Pancreas (tissue), 10 donors: ENCODE measurements at regions not wholly inside any gene's neighbourhood (a gene's known extent, or its start where the extent isn't known, plus 50 kb on each side); places are given as distances from the start of the nearest gene placed in this dataset.

Source experiments
- ATAC-seq, 4 donors: fragments of 200-7000 bp; cut with Tn5 transposase; one replicate each; pipeline versions ENCODE4 v1.8.0 to v1.9.1; 2020; ENCODE audit warnings: mild to moderate bottlenecking in 4 of 4, moderate library complexity in 4 of 4
- DNase-seq, 6 donors: peaks; one replicate each; pipeline ENCODE4 v3.0.0-alpha.2; 2020
- FAIRE-seq: peaks from 2 replicates; lab custom pipeline; 2012; peaks lifted over from hg19 to GRCh38; lab: Jason Lieb, UNC
- H3K27ac ChIP-seq, 4 donors: fragments of 200-600 bp; sonication (generic); 1 replicate in 3 of 4; 2 replicates in 1 of 4; pipeline versions ENCODE4 v1.5.0 to v1.8.0; 2020
- H3K27me3 ChIP-seq, 4 donors: fragments of 200-600 bp; one replicate each; pipeline ENCODE4 v1.8.0; 2021
- H3K36me3 ChIP-seq, 3 donors: fragments of 200-600 bp; sonication (generic) in 1 of 3; one replicate each; pipeline versions ENCODE4 v1.5.0 to v1.8.0; 2020 to 2021
- H3K4me1 ChIP-seq, 3 donors: fragments of 200-600 bp; one replicate each; pipeline ENCODE4 v1.8.0; 2021
- H3K4me3 ChIP-seq, 4 donors: fragments of 200-600 bp; sonication (generic) in 2 of 4; one replicate each; pipeline versions ENCODE4 v1.5.0 to v1.8.0; 2020 to 2021
- H3K9me3 ChIP-seq, 4 donors: fragments of 200-600 bp; one replicate each; pipeline ENCODE4 v1.8.0; 2021
- CTCF ChIP-seq, 4 donors: fragments of 200-600 bp; sonication (generic) in 3 of 4; IDR thresholded peaks; one replicate each; pipeline versions ENCODE4 v1.5.0 to v1.8.0; 2021; ENCODE audit warnings: antibody characterized with exemption in 4 of 4
- WGBS, 2 donors: extraction: QIAGEN DNeasy Blood & Tissue Kit; methylation state at CpG; one replicate each; pipeline ENCODE4 v1.1.7; 2013; 5-methylcytosine and 5-hydroxymethylcytosine counted together
- intact Hi-C, 3 donors: fragments of 100-400 bp; cut with DNase I; formaldehyde crosslinking; loops; one replicate each; pipeline versions ENCODE4 v1.11.1 to v1.14.2; 2022
- donor health status: healthy with polysubstance abuse.
- donor health status: DM: no; HTN: no; CAD: no; lungs with moderate emphysema.
- donor health status: DM: no; HTN: no; CAD: no.
- donor health status: control.
- donor health status: control.
- donor health status: Bipolar disorder and iron deficiency.
- donor health status: DM: yes; HTN: yes; CAD: no.
- donor health status: DM: no; HTN: no; CAD: no.
- donor health status: DM: no; HTN: no; CAD: no.
- donor health status: DM: yes; HTN: yes; CAD: no.

- intact Hi-C loops, result loop anchor here in 1 of 3 donors (5.0 kb wide), 1 partner anchor 381 kb away; no protein-coding TSS in a partner anchor
- no peak overlapping the region for H3K27ac ChIP-seq
- no peak for ATAC-seq
- no peaks in the 10 kb centered on the region for H3K27me3 ChIP-seq
- H3K4me3 ChIP-seq, result no peak overlapping the region
- 69% methylated on average over 15 of the region's 15 CpGs for whole genome bisulfite sequencing, 2 donors
- no peaks in the 10 kb centered on the region for H3K4me1 ChIP-seq
- no peak for DNase-seq
- no peak for TF ChIP-seq CTCF (IDR thresholded peaks at IDR 0.05)
- FAIRE-seq, result no peak
- H3K36me3 ChIP-seq, result no peaks in the 10 kb centered on the region
- no peaks in the 10 kb centered on the region for H3K9me3 ChIP-seq
Observed at GRCh38 chr14:101233021-101233366, 328.3 kb upstream of the DIO3 start.

GRCh38 chr14:101233391-101233790, 327.9 kb upstream of the DIO3 start:
- ATAC-seq, result no peak
- H3K36me3 ChIP-seq, result no peaks in the 10 kb centered on the region
- TF ChIP-seq CTCF (IDR thresholded peaks at IDR 0.05), result no peak
- H3K4me1 ChIP-seq, result no peaks in the 10 kb centered on the region
- H3K27me3 ChIP-seq, result no peaks in the 10 kb centered on the region
- H3K4me3 ChIP-seq, result no peak overlapping the region
- 69 to 74% methylated on average over 12 of the region's 12 CpGs for WGBS, 2 donors
- H3K27ac ChIP-seq, result no peak overlapping the region
- DNase-seq, result no peak
- H3K9me3 ChIP-seq, result no peaks in the 10 kb centered on the region
- intact Hi-C loops, result loop anchor here in 1 of 3 donors (5.0 kb wide), 1 partner anchor 381 kb away; no protein-coding TSS in a partner anchor
- no peak for FAIRE-seq

- ATAC-seq (no peak), FAIRE-seq (no peak), DNase-seq (no peak)
- WGBS, 2 donors, result 74 to 92% methylated on average over 7 of the region's 7 CpGs
- Histone ChIP-seq H3K36me3 (no peaks in the 10 kb centered on the region), H3K9me3 (no peaks in the 10 kb centered on the region), H3K27me3 (no peaks in the 10 kb centered on the region), H3K27ac (no peak overlapping the region), H3K4me3 (no peak overlapping the region), H3K4me1 (no peaks in the 10 kb centered on the region)
- intact Hi-C loops, result loop anchor here in 1 of 3 donors (5.0 kb wide), 1 partner anchor 382 kb away; no protein-coding TSS in a partner anchor
- no peak for TF ChIP-seq CTCF (IDR thresholded peaks at IDR 0.05)
Observed at GRCh38 chr14:101233808-101234207, 327.5 kb upstream of the DIO3 start.

GRCh38 chr14:101234244-101234937, 326.9 kb upstream of the DIO3 start:
- Histone ChIP-seq H3K9me3 (no peaks in the 10 kb centered on the region), H3K4me1 (no peaks in the 10 kb centered on the region), H3K27ac (no peak overlapping the region), H3K27me3 (no peaks in the 10 kb centered on the region), H3K36me3 (no peaks in the 10 kb centered on the region), H3K4me3 (no peak overlapping the region)
- no peak for ATAC-seq
- TF ChIP-seq CTCF (IDR thresholded peaks at IDR 0.05), result no peak
- intact Hi-C loops, result loop anchor here in 1 of 3 donors (5.0 kb wide), 1 partner anchor 382 kb away; no protein-coding TSS in a partner anchor
- peak in 2 of 6 donors; percentile 52 to 54 for DNase-seq
- WGBS, 2 donors, result 67 to 84% methylated on average over 23 of the region's 23 CpGs
- FAIRE-seq, result no peak

GRCh38 chr14:101234999-101235334, 326.3 kb upstream of the DIO3 start:
- no peaks in the 10 kb centered on the region for H3K4me1 ChIP-seq
- no peaks in the 10 kb centered on the region for H3K36me3 ChIP-seq
- FAIRE-seq (no peak), ATAC-seq (no peak), DNase-seq (no peak)
- H3K9me3 ChIP-seq, result no peaks in the 10 kb centered on the region
- H3K27me3 ChIP-seq, result no peaks in the 10 kb centered on the region
- no peak for TF ChIP-seq CTCF (IDR thresholded peaks at IDR 0.05)
- H3K27ac ChIP-seq, result no peak overlapping the region
- WGBS, 2 donors, result 65 to 76% methylated on average over 12 of the region's 12 CpGs
- H3K4me3 ChIP-seq, result no peak overlapping the region
- intact Hi-C loops, result loop anchor here in 1 of 3 donors (5.0 kb wide), 1 partner anchor 383 kb away; no protein-coding TSS in a partner anchor
